GM03348 (cell line): ENCODE measurements at regions not wholly inside any gene's neighbourhood (a gene's known extent, or its start where the extent isn't known, plus 50 kb on each side); places are given as distances from the start of the nearest gene placed in this dataset.

ENCODE experiments used
- DNase-seq: peaks from one replicate; pipeline ENCODE4 v3.0.0; 2012; ENCODE audit warnings: low spot score

DNA sequence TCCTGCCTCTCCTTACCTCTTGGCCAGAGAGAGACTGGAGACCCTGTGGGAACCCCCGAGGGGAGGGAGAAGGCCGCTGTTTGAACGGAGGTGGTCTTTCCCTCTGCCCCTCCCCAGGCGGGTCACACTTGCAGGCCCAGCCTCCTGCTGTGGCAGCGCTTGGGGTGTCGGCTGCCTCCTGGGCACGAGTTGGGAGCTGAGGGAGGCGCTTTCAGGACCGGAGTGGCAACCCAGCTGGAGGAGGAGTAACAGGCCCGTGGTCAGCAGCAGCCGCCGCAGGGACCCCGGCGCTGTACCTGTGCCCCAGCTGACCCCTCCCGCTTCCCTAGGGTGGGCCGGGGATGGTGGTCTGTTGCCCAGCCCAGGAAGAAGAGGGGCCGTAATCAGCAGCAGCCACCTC, 278.3 kb downstream of the SEC14L1 start:
- no peak for DNase-seq

DNA sequence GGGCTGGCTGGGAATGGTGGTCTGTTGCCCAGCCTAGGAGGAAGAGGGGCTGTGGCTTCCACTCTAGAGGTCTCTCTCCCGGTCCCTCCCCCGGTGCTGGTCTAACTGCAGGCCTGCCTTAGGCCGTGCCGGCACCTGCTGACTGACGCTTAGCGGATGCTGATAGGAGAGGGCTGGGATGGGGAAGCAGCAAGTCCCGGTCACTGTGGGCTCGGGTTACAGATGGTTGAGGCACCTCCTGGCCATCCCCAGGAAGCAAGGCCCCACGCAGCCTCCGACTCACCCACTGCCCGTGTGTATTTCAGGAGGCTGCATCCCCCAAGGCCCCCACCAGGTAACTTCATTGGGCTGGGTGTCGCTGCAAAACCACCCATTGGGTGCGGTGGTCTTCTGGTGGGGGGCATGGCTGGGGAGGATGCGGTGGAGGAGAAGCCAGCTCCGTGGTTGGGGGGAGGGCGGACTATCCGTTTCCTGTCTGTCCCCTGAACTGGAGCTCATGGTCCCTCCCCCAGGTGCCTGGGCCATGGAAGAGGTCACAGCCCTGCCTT, 278.9 kb downstream of the SEC14L1 start:
- no peak for DNase-seq

DNA sequence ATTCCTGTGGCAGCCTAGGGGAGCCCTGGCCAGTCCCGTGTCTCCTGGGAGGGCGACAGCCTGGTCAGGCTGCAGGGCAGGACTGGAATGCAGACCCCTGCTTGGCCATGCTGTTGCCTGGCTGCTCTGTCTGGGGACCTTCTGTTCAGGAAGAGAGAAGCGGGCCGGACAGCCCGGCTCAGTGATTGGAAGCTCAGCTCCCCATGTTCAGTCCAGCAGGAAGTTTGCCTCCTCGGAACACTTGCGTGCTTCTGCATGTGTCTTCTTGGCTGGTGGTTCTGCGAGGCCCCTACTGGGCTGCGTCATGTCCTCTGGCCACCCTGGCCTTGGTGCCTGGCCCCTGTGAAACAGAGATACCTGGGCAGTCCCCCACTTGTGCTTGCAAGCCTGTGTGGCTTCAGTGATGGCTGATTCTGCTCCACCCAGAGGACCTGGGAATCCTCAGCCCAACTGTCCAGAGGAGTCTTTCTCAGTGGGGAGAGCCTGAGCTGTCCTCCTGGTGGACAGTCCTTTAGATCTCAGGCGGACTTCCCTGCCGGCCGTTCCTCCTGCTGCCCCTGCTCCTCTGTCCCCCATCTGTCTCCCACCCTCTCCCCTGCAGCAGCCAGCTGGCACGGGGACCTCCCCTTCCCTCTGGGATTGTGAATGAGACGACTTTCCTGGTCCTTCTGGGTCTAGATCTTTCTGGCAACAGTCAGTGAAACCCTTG, 279.5 kb downstream of the SEC14L1 start:
- DNase-seq = no peak

- peak; percentile 86 for DNase-seq
These were observed 280.2 kb downstream of the SEC14L1 start for GRCh38 chr17:77420804-77421629.

DNA sequence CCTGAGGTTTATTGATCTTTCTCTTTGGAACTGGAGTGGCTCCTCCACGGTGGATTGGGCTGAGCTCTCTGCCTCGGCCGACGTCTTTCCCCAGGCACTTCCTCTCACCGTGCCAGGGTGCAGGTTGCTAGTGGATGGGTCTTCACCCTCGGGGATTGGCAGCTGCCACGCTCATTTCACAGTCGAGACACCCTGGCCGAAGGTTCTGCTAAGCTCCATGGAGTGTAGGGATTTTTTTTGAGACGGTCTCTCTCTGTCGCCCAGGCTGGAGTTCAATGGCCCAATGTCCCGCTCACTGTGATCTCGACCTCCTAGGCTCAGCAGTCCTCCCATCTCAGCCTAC, 280.8 kb downstream of the SEC14L1 start:
- DNase-seq = no peak

DNA sequence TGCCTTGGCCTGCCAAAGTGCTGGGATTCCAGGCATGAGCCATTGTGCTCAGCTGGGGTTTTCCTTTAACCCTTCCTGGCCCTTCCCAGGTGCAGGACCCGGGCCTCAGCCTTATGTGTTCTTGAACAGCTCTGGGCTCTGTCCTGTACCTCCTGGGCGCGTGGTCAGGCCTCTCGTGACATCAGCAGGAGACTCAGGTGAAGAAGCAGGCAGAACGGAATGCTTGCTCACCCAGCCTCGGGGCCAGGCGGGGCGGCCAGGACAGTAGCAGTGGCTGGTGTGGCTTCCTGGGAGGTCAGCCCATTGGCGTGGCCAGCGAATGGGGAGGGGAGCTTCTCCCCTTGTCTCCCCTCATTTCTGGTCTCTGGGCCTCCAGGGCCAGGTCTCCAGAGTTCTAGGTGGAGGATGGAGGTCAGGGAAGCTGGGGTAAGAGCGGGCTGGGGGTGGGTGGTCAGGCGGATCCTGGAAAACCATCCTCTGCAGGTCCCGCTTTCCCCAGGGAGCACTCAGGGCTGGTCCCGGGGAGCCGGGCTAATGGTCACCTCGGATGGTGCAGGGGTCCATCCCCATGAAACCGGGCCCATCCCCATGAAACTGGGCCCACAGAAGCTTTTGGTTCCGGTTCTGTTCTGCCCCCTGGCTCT, 281.5 kb downstream of the SEC14L1 start:
- DNase-seq = no peak

GRCh38 chr17:77422748-77423113, 282.0 kb downstream of the SEC14L1 start:
- no peak for DNase-seq

- DNase-seq = peak; percentile 89
These were observed 283.1 kb downstream of the SEC14L1 start for GRCh38 chr17:77423589-77424451.

GRCh38 chr17:77424585-77425344, 284.0 kb downstream of the SEC14L1 start:
- DNase-seq = no peak

DNA sequence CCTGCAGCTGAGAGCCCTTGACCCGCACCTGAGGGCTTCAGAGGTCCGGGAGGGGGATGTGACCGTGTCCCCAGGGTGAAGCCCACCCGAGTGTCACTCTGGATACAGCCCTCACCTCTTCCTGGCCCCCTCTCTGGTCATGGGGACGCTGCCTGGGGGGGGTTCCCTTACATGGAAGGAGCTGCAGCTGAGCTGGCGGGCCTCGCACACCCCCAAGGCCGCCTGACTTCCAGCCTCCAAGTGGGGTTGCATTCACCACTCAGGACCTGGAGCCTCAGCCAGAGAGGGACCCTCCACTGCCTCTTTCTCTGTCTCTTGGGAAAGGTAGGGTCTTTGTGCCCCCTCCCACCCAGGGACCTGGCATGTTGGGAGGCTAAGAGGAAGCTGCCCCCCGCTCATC, 284.6 kb downstream of the SEC14L1 start:
- DNase-seq = no peak

DNA sequence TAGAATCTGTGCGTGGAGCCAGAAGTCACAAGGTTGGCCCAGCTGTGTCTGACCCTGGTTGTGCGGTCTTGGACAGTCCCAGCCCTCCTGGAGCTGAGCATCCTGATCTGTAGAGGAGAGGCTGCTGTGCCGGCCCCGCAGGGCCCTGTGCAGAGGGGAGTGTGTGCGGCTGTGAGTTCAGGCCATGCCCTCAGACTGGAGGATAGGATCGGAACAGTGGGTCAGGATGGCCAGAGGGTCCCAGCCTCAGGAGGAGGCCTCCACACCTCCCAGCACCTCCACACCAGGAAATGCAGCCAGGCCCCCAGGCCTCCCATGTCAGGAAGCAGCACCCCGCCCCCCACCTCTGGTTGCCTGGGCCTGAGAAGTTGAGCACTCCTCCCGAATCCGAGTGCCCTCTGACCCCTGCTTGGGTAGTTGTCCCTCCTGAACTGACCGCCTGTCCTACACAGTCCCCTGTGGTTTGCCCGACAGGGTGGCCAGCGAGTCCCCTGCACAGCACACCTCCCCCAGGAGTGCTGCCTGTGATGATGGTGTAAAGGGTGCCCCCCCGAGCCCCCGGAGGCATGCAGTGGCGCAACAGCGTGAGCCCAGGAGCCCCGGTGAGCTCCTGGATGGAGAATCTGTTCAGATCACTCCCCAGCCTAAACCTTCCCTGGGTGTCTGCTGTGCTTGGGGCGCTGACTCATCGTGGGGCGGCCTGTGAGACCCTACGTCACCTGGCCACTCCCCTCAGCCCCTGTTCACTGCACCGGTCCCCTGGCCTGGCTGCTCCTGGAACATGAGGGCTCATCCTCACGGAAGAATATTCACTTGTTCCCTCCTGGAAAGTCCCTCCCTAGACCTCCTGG, 285.2 kb downstream of the SEC14L1 start:
- no peak for DNase-seq

DNA sequence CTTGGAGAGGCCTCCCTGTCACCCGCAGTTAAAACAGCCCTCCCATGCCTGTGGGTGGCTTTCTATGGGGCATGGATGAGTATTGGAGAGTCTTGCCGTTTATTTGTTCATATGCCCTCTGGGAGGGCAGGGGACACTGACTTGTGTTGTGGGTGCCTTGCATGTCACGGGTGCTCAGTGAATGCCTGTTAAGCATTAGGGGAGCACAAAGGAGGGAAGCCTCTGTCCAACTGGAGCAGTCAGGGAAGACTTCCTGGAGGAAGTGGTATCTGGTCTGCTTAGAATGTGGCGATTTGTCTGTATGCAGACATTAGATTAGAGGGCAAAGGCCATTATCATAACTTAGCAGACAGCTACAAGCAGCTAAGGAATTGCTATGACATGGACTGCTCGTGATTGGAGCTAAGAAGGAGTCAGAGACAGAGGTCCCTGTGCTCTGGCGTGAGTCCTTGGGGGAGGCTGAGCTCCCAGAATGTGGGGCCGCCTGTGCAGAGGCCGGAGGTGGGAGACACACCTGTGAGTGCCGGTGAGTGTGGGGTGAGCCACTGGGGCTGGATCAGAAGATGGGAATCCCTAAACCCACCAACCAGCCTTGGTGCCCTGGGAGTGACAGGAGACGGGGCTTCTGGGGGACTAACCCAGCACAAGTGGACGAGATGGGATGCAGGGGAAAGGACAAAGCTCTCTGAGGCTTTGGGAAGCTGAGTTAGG, 286.1 kb downstream of the SEC14L1 start:
- DNase-seq = no peak

DNA sequence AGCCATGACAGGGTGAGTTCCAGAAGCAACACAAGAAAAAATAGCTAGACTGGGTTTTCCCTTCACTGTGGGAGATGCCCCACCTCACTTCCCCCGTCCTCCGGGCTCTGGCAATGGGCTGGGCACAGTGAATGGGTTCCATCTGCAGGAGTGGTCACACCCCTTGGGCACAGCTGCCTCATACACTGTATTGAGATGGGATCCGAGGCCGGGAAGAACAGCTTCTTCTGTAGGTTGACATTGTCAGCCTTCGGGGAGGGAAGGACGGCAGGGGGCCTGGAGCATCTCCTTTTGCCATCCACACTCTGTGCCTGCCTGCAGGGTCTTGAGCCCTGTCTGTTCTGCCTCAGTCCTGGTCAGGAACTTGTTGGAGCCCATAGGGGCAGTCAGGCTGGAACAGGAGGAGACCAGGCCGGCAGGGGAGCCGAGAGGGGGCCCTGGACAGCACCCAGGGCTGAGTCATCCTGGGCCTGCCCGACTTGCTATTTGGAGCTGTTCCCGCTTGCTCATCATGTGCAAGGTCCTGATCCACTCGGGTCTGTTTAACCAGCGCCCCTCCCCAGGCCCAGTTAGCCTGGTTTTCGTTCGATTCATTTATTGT, 286.7 kb downstream of the SEC14L1 start:
- peak; percentile 87 for DNase-seq

DNA sequence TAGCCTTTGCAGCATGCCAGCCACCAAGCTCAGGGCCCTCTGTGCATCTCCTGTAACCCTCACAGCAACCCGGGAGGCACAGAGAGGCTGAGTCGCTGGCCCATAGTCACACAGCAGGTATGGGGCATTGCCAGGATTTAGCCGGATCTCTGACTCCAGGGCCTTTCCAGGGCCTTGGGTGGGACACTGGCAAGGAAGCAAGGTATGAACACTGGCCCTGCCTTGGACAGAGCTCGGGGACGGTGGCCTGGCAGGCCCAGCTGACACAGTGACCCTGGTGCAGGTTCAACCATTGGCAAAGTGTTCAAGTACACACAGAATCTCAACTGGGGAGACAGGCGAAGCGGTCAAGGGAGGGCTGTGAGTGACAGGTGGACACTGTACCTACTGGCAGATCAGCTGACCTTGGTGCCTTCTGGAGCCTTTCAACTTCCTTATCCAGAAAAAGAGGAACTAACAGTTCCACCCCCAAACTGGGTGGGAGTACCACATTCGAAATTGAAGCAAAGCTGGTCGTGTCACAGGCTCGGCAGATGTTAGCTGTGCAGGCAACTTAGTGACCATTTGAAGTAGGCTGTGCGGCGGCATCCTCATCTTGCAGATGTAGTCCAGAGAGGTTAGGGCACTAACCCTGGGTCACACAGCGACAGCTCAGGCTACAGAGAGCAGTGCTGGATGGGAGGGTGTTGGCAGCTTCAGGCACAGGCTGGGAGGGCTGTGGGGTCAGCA, 287.4 kb downstream of the SEC14L1 start:
- DNase-seq = no peak

DNA sequence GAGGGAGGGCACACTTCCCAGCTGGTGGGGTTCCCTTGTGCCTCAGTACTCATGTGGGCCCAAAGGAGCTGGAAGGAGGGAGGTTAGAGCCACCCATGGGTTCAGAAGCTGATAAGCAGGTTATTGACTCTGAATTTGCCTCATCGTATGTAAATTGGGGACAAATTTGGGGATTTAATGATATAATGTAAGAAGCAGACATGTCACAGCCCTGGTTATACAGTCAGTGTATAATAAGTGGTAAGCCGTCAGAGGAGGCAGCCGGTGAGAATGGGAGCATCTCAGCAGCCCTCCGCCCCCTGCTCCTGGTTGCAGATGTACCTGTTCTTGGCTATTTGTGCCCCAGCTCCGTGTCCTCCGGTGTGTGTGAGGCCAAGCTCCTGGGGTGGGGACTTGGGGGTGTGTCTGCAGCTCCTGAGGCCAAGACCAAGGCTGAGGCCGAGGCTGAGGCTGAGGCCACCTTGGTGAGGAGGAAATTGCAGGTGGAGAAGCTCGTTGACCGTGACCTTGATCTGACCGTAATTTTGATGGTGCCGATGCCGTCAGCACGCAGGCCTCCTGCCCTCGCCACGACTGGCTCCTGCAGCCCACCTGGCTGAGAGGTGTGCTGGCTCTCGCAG, 288.1 kb downstream of the SEC14L1 start:
- no peak for DNase-seq

DNA sequence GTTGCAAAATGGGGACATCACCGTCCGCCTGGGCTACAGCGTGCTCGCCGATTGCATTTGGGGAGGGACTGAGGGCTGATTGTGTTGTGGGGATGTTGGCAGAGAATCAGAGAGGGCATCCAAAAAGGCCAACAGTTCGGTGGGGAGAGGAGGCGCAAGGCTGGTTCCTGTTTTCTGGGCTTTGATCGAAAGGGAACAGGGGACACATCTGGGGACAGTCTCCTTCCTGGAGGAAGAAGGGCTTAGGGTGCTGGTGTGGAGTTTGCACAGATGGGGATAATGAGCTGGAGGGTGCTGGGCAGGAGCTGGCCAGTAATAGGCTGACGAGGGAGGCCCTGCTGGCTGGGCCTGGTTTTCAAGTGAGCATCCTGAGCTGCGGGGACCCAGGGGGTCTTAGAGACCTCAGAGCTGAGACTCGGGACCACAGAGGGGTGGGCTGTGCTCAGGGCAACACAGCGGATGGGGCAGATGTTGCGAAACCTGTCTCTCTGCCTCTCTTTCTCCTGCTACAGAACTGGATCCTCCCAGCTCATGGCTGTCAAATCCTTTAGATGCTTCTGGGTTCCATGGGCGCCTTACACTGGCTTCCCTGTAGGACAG, 288.7 kb downstream of the SEC14L1 start:
- no peak for DNase-seq

- peak; percentile 93 for DNase-seq
These were observed 289.4 kb downstream of the SEC14L1 start for GRCh38 chr17:77429969-77430752.
